HEK293 (cell line): ENCODE measurements at regions not wholly inside any gene's neighbourhood (a gene's known extent, or its start where the extent isn't known, plus 50 kb on each side); places are given as distances from the start of the nearest gene placed in this dataset.

ENCODE experiments used
- CTCF ChIA-PET: fragments of 350-600 bp; formaldehyde crosslinking; extraction: SDS; loops from one replicate; lab custom pipeline; 2021; ENCODE audit warnings: antibody characterized with exemption; lab: Yijun Ruan, JAX
- POLR2A ChIA-PET: fragments of 300-600 bp; formaldehyde crosslinking; extraction: SDS; loops from one replicate; lab custom pipeline; 2020; ENCODE audit warnings: antibody characterized with exemption, inconsistent platforms; lab: Yijun Ruan, JAX
- H3K27ac ChIP-seq: fragments of 200-500 bp; sonication (Bioruptor generic); 2 replicates; pipeline ENCODE4 v1.5.1; 2014; ENCODE audit warnings: low read depth, low read length, control low read depth, inconsistent platforms; ENCODE audit errors: extremely low read depth
- H3K36me3 ChIP-seq, 2 experiments: fragments of 200-500 bp in 1 of 2; sonication (Bioruptor generic) in 1 of 2; 1 replicate in 1 of 2; 2 replicates in 1 of 2; pipeline ENCODE4 v1.5.1; 2014 to 2017; ENCODE audit warnings: inconsistent platforms in 2 of 2, low read length in 2 of 2; ENCODE audit not compliant: control insufficient read depth in 2 of 2, insufficient read depth in 1 of 2
- H3K4me1 ChIP-seq: fragments of 200-500 bp; sonication (Bioruptor generic); 2 replicates; pipeline ENCODE4 v1.5.1; 2014; ENCODE audit warnings: mild to moderate bottlenecking, low read length, inconsistent platforms; ENCODE audit not compliant: control insufficient read depth, insufficient read depth
- H3K4me3 ChIP-seq: 2 replicates; pipeline ENCODE4 v1.5.1; 2011; ENCODE audit warnings: low read depth, mild to moderate bottlenecking, control low read depth, low read length, moderate library complexity
- H3K9me3 ChIP-seq: fragments of 200-500 bp; sonication (Bioruptor generic); 2 replicates; pipeline ENCODE4 v1.5.1; 2014; ENCODE audit warnings: low read depth, low read length, inconsistent platforms; ENCODE audit not compliant: control insufficient read depth, insufficient read depth
- KLF10 ChIP-seq: fragments of 450-650 bp; IDR thresholded peaks from 2 replicates; pipeline ENCODE4 v1.5.1; 2018; ENCODE audit warnings: missing biosample characterization, mild to moderate bottlenecking, missing genetic modification characterization
- PRDM10 ChIP-seq: fragments of 450-650 bp; formaldehyde crosslinking; IDR thresholded peaks from 2 replicates; pipeline ENCODE4 v1.5.1; 2016; ENCODE audit warnings: missing biosample characterization, missing genetic modification characterization
- TCF7L2 ChIP-seq: IDR thresholded peaks from 2 replicates; pipeline ENCODE4 v1.6.1; 2011; ENCODE audit warnings: low read depth, mild to moderate bottlenecking, inconsistent platforms, low read length, moderate library complexity, borderline replicate concordance
- ZBTB1 ChIP-seq: fragments of 450-650 bp; formaldehyde crosslinking; IDR thresholded peaks from 2 replicates; pipeline ENCODE4 v1.5.1; 2016; ENCODE audit warnings: missing biosample characterization, missing genetic modification characterization
- ZBTB7A ChIP-seq: fragments of 450-650 bp; formaldehyde crosslinking; IDR thresholded peaks from 2 replicates; pipeline ENCODE4 v1.5.1; 2016; ENCODE audit warnings: low read depth, missing biosample characterization, missing genetic modification characterization
- ZNF112 ChIP-seq: fragments of 450-650 bp; formaldehyde crosslinking; IDR thresholded peaks from 2 replicates; pipeline ENCODE4 v1.5.0; 2017; ENCODE audit warnings: missing biosample characterization, missing genetic modification characterization
- ZNF23 ChIP-seq: fragments of 450-650 bp; formaldehyde crosslinking; IDR thresholded peaks from 2 replicates; pipeline ENCODE4 v1.5.1; 2016; ENCODE audit warnings: missing biosample characterization, missing genetic modification characterization, borderline replicate concordance
- ZNF24 ChIP-seq: fragments of 450-650 bp; formaldehyde crosslinking; IDR thresholded peaks from 2 replicates; pipeline ENCODE4 v1.5.1; 2016; ENCODE audit warnings: missing biosample characterization, missing genetic modification characterization
- ZNF248 ChIP-seq: fragments of 450-650 bp; formaldehyde crosslinking; IDR thresholded peaks from 2 replicates; pipeline ENCODE4 v1.5.1; 2017; ENCODE audit warnings: missing biosample characterization, missing genetic modification characterization
- ZNF302 ChIP-seq: fragments of 450-650 bp; formaldehyde crosslinking; IDR thresholded peaks from 2 replicates; pipeline ENCODE4 v1.5.1; 2016; ENCODE audit warnings: missing biosample characterization, missing genetic modification characterization, low read depth
- ZNF366 ChIP-seq: fragments of 450-650 bp; formaldehyde crosslinking; conservative IDR thresholded peaks from 2 replicates; pipeline ENCODE4 v1.5.1; 2016; ENCODE audit warnings: missing biosample characterization, missing genetic modification characterization
- ZNF398 ChIP-seq: fragments of 450-650 bp; formaldehyde crosslinking; IDR thresholded peaks from 2 replicates; pipeline ENCODE4 v1.5.1; 2017; ENCODE audit warnings: missing biosample characterization, missing genetic modification characterization
- ZNF426 ChIP-seq: fragments of 450-650 bp; formaldehyde crosslinking; IDR thresholded peaks from 2 replicates; pipeline ENCODE4 v1.5.1; 2017; ENCODE audit warnings: missing biosample characterization, missing genetic modification characterization, mild to moderate bottlenecking, inconsistent platforms, moderate library complexity
- ZNF514 ChIP-seq: fragments of 450-650 bp; formaldehyde crosslinking; IDR thresholded peaks from 2 replicates; pipeline ENCODE4 v1.5.1; 2016; ENCODE audit warnings: missing biosample characterization, missing genetic modification characterization
- ZNF521 ChIP-seq: fragments of 450-650 bp; formaldehyde crosslinking; IDR thresholded peaks from 2 replicates; pipeline ENCODE4 v1.5.1; 2017; ENCODE audit warnings: missing biosample characterization, mild to moderate bottlenecking, missing genetic modification characterization
- ZNF560 ChIP-seq: fragments of 450-650 bp; formaldehyde crosslinking; IDR thresholded peaks from 2 replicates; pipeline ENCODE4 v1.5.1; 2017; ENCODE audit warnings: missing biosample characterization, missing genetic modification characterization, borderline replicate concordance
- ZNF596 ChIP-seq: fragments of 450-650 bp; IDR thresholded peaks from 2 replicates; pipeline ENCODE4 v1.5.0; 2018; ENCODE audit warnings: missing biosample characterization, mild to moderate bottlenecking, missing genetic modification characterization, moderate library complexity
- ZNF610 ChIP-seq: fragments of 450-650 bp; formaldehyde crosslinking; IDR thresholded peaks from 2 replicates; pipeline ENCODE4 v1.5.1; 2016; ENCODE audit warnings: missing biosample characterization, missing genetic modification characterization, borderline replicate concordance
- ZNF624 ChIP-seq: fragments of 450-650 bp; formaldehyde crosslinking; IDR thresholded peaks from 2 replicates; pipeline ENCODE4 v1.5.1; 2017; ENCODE audit warnings: missing biosample characterization, missing genetic modification characterization
- ZNF626 ChIP-seq: fragments of 450-650 bp; sonication (Bioruptor Pico); formaldehyde crosslinking; IDR thresholded peaks from 2 replicates; pipeline ENCODE4 v1.5.1; 2018; ENCODE audit warnings: missing biosample characterization, missing genetic modification characterization, inconsistent platforms
- ZNF645 ChIP-seq: fragments of 450-650 bp; formaldehyde crosslinking; IDR thresholded peaks from 2 replicates; pipeline ENCODE4; 2016; ENCODE audit warnings: missing biosample characterization, missing genetic modification characterization
- ZNF677 ChIP-seq: fragments of 450-650 bp; IDR thresholded peaks from 2 replicates; pipeline ENCODE4 v1.5.0; 2018; ENCODE audit warnings: missing biosample characterization, mild to moderate bottlenecking, missing genetic modification characterization, moderate library complexity
- ZNF704 ChIP-seq: fragments of 450-650 bp; formaldehyde crosslinking; IDR thresholded peaks from 2 replicates; pipeline ENCODE4 v1.5.1; 2016; ENCODE audit warnings: missing biosample characterization, missing genetic modification characterization
- ZNF768 ChIP-seq: fragments of 450-650 bp; formaldehyde crosslinking; IDR thresholded peaks from 2 replicates; pipeline ENCODE4 v1.5.1; 2018; ENCODE audit warnings: missing biosample characterization, mild to moderate bottlenecking, missing genetic modification characterization
- ZSCAN23 ChIP-seq: fragments of 450-650 bp; formaldehyde crosslinking; IDR thresholded peaks from 2 replicates; pipeline ENCODE4 v1.5.1; 2016; ENCODE audit warnings: missing biosample characterization, missing genetic modification characterization
- ZSCAN4 ChIP-seq: fragments of 450-650 bp; formaldehyde crosslinking; IDR thresholded peaks from 2 replicates; pipeline ENCODE4 v1.5.1; 2017; ENCODE audit warnings: missing biosample characterization, missing genetic modification characterization

GRCh38 chr12:82015623-82016347, 256.6 kb upstream of the PPFIA2 start (continued):
- TF ChIP-seq ZBTB7A (tag by site-specific recombination) = no peak

GRCh38 chr12:82012176-82012575, 253.0 kb upstream of the PPFIA2 start:
- ChIA-PET POLR2A (no interaction called here), CTCF (no interaction called here)
- Histone ChIP-seq H3K27ac (no peak overlapping the region), H3K4me1 (no peaks in the 10 kb centered on the region), H3K36me3 (no peaks in the 10 kb centered on the region), H3K4me3 (no peak overlapping the region)
- TF ChIP-seq KLF10 (no peak), ZNF768 (no peak), TCF7L2 (no peak), ZNF560 (tag by site-specific recombination) (no peak), ZNF624 (tag by site-specific recombination) (no peak), ZNF398 (no peak), ZNF112 (tag by site-specific recombination) (no peak), ZNF521 (tag by site-specific recombination) (no peak), ZNF514 (no peak), ZSCAN23 (tag by site-specific recombination) (no peak), ZNF24 (tag by site-specific recombination) (no peak), ZNF248 (tag by site-specific recombination) (no peak), ZNF596 (tag by site-specific recombination) (no peak), ZNF302 (tag by site-specific recombination) (no peak), PRDM10 (no peak), ZNF626 (tag by site-specific recombination) (no peak), ZNF366 (no peak), ZNF677 (tag by site-specific recombination) (no peak), ZNF426 (tag by site-specific recombination) (no peak), ZNF23 (no peak)
- TF ChIP-seq, all 188 proteins: peak for 0
- H3K9me3 ChIP-seq = no peaks in the 10 kb centered on the region

GRCh38 chr12:82009524-82009923, 250.4 kb upstream of the PPFIA2 start:
- ChIA-PET POLR2A (no interaction called here), CTCF (no interaction called here)
- H3K4me3 ChIP-seq = no peak overlapping the region
- no peaks in the 10 kb centered on the region for H3K4me1 ChIP-seq
- H3K27ac ChIP-seq = no peak overlapping the region
- H3K36me3 ChIP-seq = no peaks in the 10 kb centered on the region
- H3K9me3 ChIP-seq = no peaks in the 10 kb centered on the region
- TF ChIP-seq ZNF645 (tag by site-specific recombination) = no peak
- TF ChIP-seq ZNF610 (tag by site-specific recombination) = no peak
- TF ChIP-seq ZBTB1 (tag by site-specific recombination) = no peak
- no peak for TF ChIP-seq ZNF704
- no peak for TF ChIP-seq ZSCAN4 (tag by site-specific recombination)
